NCI-H774 (cell line): ENCODE measurements at regions not wholly inside any gene's neighbourhood (a gene's known extent, or its start where the extent isn't known, plus 50 kb on each side); places are given as distances from the start of the nearest gene placed in this dataset.
A peak's percentile ranks its signal among the peaks of the same experiment; 100 is the strongest.

Experiments used
- DNase-seq: peaks from one replicate; lab custom pipeline; 2025; lab: John Stamatoyannopoulos, UW

GRCh38 chr20:59376109-59376841, 75.9 kb downstream of the EDN3 start:
- DNase-seq, result no peak

DNA sequence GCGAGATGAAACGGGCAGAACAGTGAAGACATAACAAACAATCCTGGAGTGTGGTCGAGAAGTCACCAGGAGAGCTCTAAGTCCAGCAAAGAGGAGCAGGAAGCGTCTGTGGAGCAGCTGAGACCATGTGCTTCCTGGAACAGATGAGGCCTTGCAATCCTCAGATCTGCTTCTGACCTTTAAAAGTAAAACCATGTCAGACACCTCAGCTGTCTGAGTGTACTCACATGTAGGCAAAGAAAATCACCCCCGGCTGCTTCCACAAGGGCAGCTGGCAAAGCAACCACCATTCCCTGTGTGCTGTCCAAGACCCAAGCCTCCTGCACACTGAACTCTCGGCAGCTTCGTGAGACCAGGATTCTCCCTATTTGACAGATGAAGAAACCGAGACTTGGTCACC, 76.6 kb downstream of the EDN3 start:
- DNase-seq, result no peak

DNA sequence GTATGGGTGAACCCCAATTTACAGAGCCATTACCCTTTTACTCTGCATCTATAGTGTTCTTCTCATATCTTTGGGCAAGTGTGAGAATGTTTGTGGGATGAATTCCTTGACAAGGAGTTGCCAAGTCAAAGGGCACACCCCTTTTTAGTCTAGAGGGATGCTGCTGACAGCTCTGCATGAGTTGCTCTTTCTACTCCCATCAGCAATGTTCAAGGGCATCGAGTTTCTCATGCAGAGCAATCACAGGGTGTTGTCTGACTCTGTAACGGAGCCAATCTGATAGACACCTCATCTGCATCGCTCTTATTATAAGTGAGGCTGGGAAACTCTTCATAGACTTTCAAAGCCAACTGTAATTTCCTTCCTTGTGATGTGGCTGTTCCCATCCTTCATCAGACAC, 77.4 kb downstream of the EDN3 start:
- no peak for DNase-seq

DNA sequence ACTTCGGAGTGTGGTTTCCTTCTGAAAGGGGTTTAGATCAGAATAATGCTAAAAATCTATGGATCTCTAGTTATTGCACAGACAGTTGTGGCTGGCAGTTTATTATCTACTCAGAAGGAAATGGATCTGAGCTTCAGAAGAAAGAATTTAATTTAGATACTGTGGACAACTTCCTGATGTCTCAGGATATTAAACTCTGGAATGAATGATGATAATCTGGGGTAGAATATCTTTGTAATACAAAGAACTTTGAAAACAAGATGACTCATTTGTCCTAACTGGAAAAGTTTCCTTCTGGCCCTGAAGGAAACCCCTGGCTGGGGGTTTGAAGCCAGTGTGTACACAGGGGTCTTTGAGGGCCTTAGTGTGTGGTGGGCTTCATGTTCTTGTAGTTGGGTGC, 78.0 kb downstream of the EDN3 start:
- DNase-seq, result no peak

DNA sequence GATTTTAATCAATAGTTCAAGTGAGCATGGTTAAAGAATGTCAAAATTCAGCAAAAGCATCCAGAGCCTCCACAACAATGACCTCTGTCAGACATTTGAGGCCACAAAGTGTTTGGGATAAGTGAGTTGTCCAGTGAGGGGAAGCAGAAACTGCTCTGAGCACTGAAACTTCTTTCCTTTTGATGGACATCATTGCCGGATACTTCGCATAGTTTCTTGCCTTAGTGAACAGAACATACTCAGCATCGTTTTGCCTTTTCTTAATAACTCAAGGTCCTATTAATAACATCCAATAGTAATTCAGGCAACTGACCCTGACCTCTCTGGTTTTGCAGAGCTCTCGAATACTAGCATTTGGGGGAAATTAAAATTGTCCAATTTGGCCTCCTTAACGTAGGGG, 78.6 kb downstream of the EDN3 start:
- DNase-seq, result no peak

DNA sequence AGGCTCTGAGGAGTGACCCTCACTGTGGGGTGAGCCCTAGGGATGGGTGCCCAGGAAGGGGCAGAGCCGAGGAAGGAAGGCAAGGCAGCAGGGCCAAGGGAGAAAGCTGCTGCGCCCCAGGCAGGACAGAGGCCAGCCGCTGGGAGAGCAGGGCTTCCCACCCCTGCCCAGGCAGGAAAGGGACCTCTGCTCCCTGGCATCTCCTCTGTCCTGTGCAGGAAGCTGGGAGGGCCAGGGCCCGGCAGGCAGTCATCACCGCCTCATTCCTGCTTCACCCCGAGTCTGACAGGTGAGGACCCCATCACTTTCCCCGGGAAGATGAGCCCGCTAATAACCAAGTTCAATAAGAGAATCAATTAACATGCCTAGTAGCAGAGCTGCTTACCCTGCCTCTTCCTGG, 81.3 kb downstream of the EDN3 start:
- DNase-seq, result no peak

DNA sequence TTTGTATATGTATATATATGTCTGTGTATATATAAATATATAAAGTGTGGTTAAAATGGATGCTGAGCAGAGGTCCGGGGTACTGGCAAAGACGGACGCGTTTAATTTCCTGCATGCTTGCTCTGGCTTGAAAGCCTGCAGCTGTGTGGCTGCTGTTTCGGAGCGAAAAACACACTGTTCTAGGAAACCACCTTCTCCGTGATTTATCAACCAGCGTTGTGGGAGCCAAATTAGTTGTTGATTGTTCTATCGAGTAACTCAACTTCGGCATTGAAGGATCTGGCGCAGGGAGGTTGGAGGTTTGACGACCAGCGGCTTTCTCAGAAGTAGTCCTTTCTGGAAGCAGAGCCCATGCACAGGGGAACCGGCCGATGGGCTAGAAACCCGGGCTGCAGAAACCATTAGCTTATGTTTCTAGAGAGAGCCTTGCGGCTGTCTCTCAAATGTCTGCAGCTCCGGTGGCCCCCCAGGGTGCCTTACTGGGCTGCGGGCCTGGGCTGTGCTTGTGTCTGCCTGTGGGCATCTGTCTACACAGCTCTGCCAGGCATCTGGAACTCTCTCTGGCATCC, 81.8 kb downstream of the EDN3 start:
- DNase-seq, result no peak

DNA sequence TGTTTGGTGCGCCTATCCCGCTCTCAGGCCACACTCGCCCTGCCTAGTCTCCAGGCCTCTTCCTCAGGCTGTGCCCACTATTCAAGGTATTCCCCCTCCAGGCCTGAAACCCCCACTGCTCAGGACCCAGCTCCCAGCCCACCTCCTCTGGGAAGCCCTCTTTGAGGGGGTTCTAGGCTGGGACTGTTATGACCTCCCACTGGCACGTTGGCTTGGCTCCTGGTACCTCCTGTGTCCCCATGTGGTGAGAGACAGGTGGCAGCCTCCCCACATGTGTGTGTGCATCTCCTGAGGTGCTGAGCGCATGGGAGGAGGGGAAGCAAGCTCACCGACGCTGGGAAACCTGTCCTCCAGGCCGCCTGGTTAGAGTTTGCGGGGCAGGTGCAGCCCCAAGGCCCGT, 82.5 kb downstream of the EDN3 start:
- no peak for DNase-seq

GRCh38 chr20:59385038-59385437, 84.6 kb downstream of the EDN3 start:
- DNase-seq, result no peak

GRCh38 chr20:59385480-59385879, 85.1 kb downstream of the EDN3 start:
- DNase-seq, result no peak

DNA sequence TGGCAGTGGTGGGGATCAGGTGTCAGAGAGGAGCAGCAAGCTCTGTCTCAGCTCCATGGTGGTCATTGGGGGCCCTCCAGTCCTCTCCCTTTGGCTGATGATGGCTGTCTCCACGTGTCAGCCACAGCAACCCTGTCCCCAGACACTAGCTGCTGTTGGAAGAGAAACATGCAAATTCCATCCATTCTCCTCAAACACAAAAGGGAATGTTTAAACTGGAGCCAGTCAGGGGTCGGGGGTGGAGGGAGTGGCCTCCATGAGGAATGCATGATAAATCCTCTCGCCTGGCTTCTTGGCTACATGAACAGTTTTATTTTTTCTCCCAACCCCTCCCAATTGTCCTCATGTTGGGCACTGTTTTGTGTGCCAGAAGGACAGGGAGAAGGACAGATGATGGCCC, 86.4 kb downstream of the EDN3 start:
- no peak for DNase-seq

DNA sequence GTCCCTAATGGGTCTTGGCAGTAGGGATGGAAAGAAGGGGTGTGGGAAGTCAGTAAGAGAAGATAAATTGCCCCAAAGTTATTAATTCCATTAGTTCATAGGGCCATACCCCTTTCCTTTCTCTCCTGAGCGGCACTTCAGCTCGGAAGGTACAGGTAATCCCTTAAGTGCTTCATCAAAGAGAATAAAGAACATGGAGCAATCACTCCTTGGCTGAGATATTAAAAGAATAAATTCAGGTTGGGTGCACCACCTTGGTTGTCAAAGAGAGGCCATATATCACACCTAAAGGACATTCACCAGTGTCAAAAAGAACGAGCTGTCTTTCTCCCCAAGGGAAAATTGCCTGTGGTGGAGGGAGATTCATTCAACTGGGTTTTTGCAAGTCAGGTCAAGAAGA, 87.5 kb downstream of the EDN3 start:
- no peak for DNase-seq

- DNase-seq, result no peak
Observed at GRCh38 chr20:59388402-59388801, 88.0 kb downstream of the EDN3 start.

DNA sequence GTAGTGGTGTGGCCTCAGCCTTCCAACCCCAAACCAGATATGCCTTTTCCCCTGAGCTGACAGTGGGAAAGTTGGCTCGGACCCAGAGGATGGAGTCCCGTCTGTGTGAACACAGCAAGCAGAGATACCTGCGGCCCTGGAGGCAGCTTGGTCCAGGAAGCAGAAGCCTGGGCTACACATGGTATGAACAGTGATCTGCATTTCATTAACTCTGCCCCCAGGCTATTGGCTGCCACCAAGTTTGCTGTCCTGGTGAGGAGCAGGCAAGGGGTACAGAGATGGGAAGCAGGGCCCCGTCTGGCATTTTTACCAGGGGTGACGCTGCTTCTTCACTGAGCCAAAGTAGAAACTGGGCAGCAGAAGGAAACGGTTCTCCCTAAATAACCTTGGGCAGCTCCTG, 90.0 kb downstream of the EDN3 start:
- DNase-seq, result no peak

GRCh38 chr20:59391975-59392374, 91.6 kb downstream of the EDN3 start:
- DNase-seq, result no peak

- DNase-seq, result no peak
Observed at GRCh38 chr20:59392736-59393135, 92.3 kb downstream of the EDN3 start.

DNA sequence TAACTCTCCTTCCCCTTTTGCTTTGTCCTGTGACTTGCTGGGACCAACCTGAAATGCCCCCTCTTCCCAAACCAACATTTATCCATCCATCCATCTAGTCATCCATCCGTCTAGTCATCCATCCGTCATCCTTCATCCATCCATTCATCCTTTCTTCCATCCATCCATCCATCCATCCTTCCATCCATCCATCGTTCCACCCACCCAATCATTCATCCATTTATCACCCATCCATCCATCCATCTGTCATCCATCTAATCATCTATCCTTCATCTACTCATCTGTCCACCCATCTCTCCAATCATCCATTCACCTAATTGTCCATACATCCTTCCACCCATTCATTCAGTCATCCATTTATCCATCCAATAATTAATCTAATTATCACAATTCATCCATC, 92.7 kb downstream of the EDN3 start:
- DNase-seq, result no peak

DNA sequence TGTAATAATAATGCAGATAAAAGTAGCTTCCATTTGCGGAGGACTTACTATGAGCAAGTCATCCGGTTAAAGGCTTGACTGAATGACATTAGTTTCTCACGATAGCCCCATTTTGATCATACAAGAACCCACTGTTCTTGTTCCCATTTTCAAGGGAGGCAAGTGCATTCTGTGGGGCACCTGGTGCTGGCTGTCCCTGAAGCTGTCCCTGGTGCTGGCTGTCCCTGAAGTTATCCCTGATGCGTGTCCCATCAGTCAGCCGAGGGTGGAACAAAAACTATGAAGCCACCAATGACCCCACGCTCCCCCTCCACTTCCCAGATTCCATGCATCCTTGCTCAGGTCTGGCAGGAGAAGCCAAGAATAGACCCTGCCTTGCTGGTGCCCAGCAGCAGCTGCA, 95.3 kb downstream of the EDN3 start:
- DNase-seq, result no peak

- no peak for DNase-seq
Observed at GRCh38 chr20:59398537-59399205, 98.3 kb downstream of the EDN3 start.

DNA sequence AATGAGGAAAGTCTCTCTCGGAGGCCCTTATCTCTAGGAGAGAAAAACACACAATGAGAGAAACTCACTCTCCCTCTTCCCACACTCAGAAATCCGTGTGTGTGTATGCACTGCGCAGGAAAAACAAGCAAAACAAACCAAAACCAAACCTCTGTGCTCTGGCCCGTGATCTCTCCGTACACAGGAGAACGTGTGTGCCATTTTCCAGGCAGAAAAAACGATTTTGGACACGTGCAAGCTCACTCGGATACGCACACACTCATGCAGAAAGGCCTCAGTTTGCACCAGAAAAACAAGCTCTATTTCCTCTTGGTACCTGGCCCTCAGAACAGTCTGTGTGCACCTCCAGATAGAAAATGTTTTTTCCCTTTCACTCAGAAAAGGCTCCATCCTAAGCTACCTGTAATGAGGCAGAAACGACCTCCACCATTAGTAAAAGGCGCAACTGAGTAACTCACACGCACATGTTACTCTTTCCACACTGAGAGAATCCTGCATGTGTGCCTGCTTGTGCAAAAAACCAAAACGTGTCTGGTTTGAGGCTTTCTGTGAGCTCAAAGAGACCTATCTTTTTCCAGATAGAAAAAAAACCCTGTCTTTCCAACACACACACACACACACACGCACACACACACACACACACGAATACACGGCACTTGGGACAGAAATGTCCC, 99.2 kb downstream of the EDN3 start:
- DNase-seq, result no peak

DNA sequence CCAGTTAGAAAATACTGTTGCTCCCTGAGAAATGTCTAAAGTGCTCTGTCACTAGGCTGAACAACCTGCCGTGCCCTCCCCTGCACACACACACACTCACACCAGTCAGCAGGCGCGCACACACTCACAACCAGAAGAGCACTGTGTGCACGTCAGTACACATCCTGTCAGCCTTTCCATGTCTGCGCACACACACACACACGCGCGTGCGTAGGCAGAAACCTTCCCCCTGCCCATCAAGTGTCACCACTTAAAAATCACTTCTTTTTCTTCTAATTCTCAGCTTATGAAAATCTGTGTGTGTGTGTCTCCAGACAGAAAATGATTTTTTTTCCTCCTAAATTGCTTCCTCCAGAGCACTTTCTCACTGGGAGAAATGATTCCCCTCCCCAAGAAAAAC, 100.3 kb downstream of the EDN3 start:
- DNase-seq, result no peak

DNA sequence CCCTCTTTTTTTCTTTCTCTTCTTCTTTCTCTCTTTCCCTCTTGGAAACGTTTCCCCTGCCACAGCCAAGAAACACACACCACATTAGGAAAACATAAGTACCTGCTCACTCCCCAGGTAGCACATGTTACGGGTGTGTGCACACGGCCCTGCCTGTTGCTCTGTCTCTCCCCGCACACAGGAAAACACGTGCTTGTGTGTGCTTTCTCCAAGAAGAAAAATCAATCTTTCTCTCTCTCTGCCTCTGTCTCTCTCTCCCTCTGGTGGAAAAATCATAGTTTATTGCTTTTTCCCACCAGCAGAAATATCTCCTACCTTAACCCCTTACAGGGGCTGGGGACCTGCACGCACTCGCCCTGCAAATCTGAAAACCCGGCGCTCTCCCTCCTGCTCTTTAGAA, 102.3 kb downstream of the EDN3 start:
- DNase-seq, result peak; percentile 47
